GM18517 (cell line): ENCODE measurements at regions not wholly inside any gene's neighbourhood (a gene's known extent, or its start where the extent isn't known, plus 50 kb on each side); places are given as distances from the start of the nearest gene placed in this dataset.

ENCODE experiments used
- ATAC-seq: cut with Tn5 transposase; IDR thresholded peaks from one replicate; pipeline ENCODE4 v1.9.1; 2021; ENCODE audit warnings: mild to moderate bottlenecking, moderate library complexity; ENCODE audit not compliant: unreplicated experiment

GRCh38 chr18:70450426-70451253 lies 161.8 kb downstream of the SOCS6 start:
- no peak for ATAC-seq

GRCh38 chr18:70448588-70448987 lies 159.7 kb downstream of the SOCS6 start:
- no peak for ATAC-seq

GRCh38 chr18:70446063-70446462 lies 157.2 kb downstream of the SOCS6 start:
- no peak for ATAC-seq

GRCh38 chr18:70442933-70443332 lies 154.1 kb downstream of the SOCS6 start:
- no peak for ATAC-seq

- ATAC-seq = no peak
These were observed 144.1 kb downstream of the SOCS6 start for GRCh38 chr18:70432804-70433400.

- ATAC-seq = no peak
These were observed 142.4 kb downstream of the SOCS6 start for GRCh38 chr18:70431203-70431624.

- ATAC-seq = no peak
These were observed 141.8 kb downstream of the SOCS6 start for GRCh38 chr18:70430501-70431173.

GRCh38 chr18:70429847-70430500 lies 141.1 kb downstream of the SOCS6 start:
- no peak for ATAC-seq

GRCh38 chr18:70428439-70428838 lies 139.6 kb downstream of the SOCS6 start:
- peak; percentile 100 for ATAC-seq

- no peak for ATAC-seq
These were observed 138.0 kb downstream of the SOCS6 start for GRCh38 chr18:70426818-70427217.

GRCh38 chr18:70425236-70425635 lies 136.4 kb downstream of the SOCS6 start:
- no peak for ATAC-seq

- ATAC-seq = no peak
These were observed 135.1 kb downstream of the SOCS6 start for GRCh38 chr18:70423988-70424387.

- no peak for ATAC-seq
These were observed 134.3 kb downstream of the SOCS6 start for GRCh38 chr18:70423120-70423519.

GRCh38 chr18:70422391-70422965 lies 133.6 kb downstream of the SOCS6 start:
- no peak for ATAC-seq

- ATAC-seq = no peak
These were observed 132.9 kb downstream of the SOCS6 start for GRCh38 chr18:70421471-70422390.

GRCh38 chr18:70420146-70420898 lies 131.5 kb downstream of the SOCS6 start:
- no peak for ATAC-seq

- no peak for ATAC-seq
These were observed 130.7 kb downstream of the SOCS6 start for GRCh38 chr18:70419526-70419925.

- ATAC-seq = peak; percentile 100
These were observed 129.9 kb downstream of the SOCS6 start for GRCh38 chr18:70418546-70419311.
